ENCODE measurements at regions not wholly inside any gene's neighbourhood (a gene's known extent, or its start where the extent isn't known, plus 50 kb on each side); places are given as distances from the start of the nearest gene placed in this dataset.

GRCh38 chr4:123823244-123823643, 426.6 kb downstream of the SPRY1 start:
- TF ChIP-seq CTCF (IDR thresholded peaks at IDR 0.05) (no peak), POLR2AphosphoS5 (IDR thresholded peaks at IDR 0.05; ENCODE audit: low read depth, low read length) (no peak), TAF1 (IDR thresholded peaks at IDR 0.05; ENCODE audit: borderline replicate concordance, low read depth, low read length) (no peak), NRF1 (IDR thresholded peaks at IDR 0.05; ENCODE audit: low read depth, low read length) (no peak), RFX5 (IDR thresholded peaks at IDR 0.05; ENCODE audit: low read length) (no peak), CHD2 (IDR thresholded peaks at IDR 0.05; ENCODE audit: low read length, partially characterized antibody) (no peak)

Data from SK-N-SH (cell line).